ENCODE measurements at regions not wholly inside any gene's neighbourhood (a gene's known extent, or its start where the extent isn't known, plus 50 kb on each side); places are given as distances from the start of the nearest gene placed in this dataset.

GRCh38 chr7:45514944-45515343, 59.2 kb upstream of the ADCY1 start:
- no peaks in the 10 kb centered on the region for H3K79me2 ChIP-seq (ENCODE audit: insufficient read depth, low read length)
- H3K4me3 ChIP-seq (ENCODE audit: insufficient read depth, low read length): no peak overlapping the region
- H2AFZ ChIP-seq (ENCODE audit: low read length): no peak overlapping the region
- no peak for DNase-seq (ENCODE audit: insufficient read length, low spot score, missing footprints)
- H3K27me3 ChIP-seq (ENCODE audit: insufficient read depth, low read length): no peaks in the 10 kb centered on the region
- no peak overlapping the region for H3K4me2 ChIP-seq (ENCODE audit: insufficient read depth, low read length)
- no peaks in the 10 kb centered on the region for H3K36me3 ChIP-seq (ENCODE audit: insufficient read depth, low read length)
- no peak overlapping the region for H3K27ac ChIP-seq (ENCODE audit: low read depth, low read length)
- H3K4me1 ChIP-seq (ENCODE audit: insufficient read depth, low read length): no peaks in the 10 kb centered on the region
- no peaks in the 10 kb centered on the region for H4K20me1 ChIP-seq (ENCODE audit: insufficient read depth, low read length)
- no peak for TF ChIP-seq CTCF (IDR thresholded peaks at IDR 0.05; ENCODE audit: extremely low read depth, low read depth, low read length)
- peaks cover 2% of the 10 kb centered on the region for H3K9me3 ChIP-seq (ENCODE audit: low read depth, low read length)

GRCh38 chr7:45515346-45515745, 58.8 kb upstream of the ADCY1 start:
- no peak for TF ChIP-seq CTCF (IDR thresholded peaks at IDR 0.05; ENCODE audit: extremely low read depth, low read depth, low read length)

More at GRCh38 chr7:45515346-45515745, 58.8 kb upstream of the ADCY1 start:
- no peaks in the 10 kb centered on the region for H3K36me3 ChIP-seq (ENCODE audit: insufficient read depth, low read length)
- H3K4me1 ChIP-seq (ENCODE audit: insufficient read depth, low read length): no peaks in the 10 kb centered on the region
- H2AFZ ChIP-seq (ENCODE audit: low read length): no peak overlapping the region
- H3K27me3 ChIP-seq (ENCODE audit: insufficient read depth, low read length): no peaks in the 10 kb centered on the region
- H3K4me2 ChIP-seq (ENCODE audit: insufficient read depth, low read length): no peak overlapping the region
- no peak overlapping the region for H3K4me3 ChIP-seq (ENCODE audit: insufficient read depth, low read length)
- H3K79me2 ChIP-seq (ENCODE audit: insufficient read depth, low read length): no peaks in the 10 kb centered on the region
- no peak for DNase-seq (ENCODE audit: insufficient read length, low spot score, missing footprints)
- H4K20me1 ChIP-seq (ENCODE audit: insufficient read depth, low read length): no peaks in the 10 kb centered on the region
- H3K27ac ChIP-seq (ENCODE audit: low read depth, low read length): no peak overlapping the region
- peaks cover 2% of the 10 kb centered on the region for H3K9me3 ChIP-seq (ENCODE audit: low read depth, low read length)
